ENCODE measurements at regions not wholly inside any gene's neighbourhood (a gene's known extent, or its start where the extent isn't known, plus 50 kb on each side); places are given as distances from the start of the nearest gene placed in this dataset.

DNA sequence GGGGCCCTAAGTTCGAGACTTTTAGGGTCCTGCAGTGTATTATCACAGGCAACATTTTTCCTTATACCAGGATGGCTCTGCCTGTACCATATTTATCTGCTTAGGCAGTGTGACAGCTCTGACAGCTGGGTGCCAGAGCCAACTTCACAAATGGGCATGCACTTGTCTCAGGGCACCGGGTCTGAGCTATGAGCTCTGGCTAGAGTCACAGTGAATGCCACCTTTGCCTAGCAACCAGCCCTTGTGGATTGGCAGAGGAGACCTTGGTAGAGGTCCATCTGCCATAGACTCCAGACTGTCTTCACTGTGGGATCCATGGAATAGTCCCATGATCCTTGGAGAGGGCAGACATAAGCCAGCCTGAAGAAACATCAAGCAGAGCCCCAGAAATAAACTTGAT is 746.6 kb upstream of the TSPY4 start:
- Histone ChIP-seq H3K4me3 (replicated peaks in 1 of 3; ENCODE audit: insufficient read depth in 1 of 3, low read depth in 1 of 3, low read length in 3 of 3) (no peak overlapping the region), H3K9me1 (replicated peaks; ENCODE audit: control insufficient read depth, extremely low read depth, insufficient read depth, low read length) (no peaks in the 10 kb centered on the region), H3K9me3 (replicated peaks; ENCODE audit: control insufficient read depth, insufficient read depth, low read length) (no peaks in the 10 kb centered on the region), H3K9ac (replicated peaks; ENCODE audit: extremely low read depth, insufficient read depth, low read length) (no peak overlapping the region), H3K36me3 (ENCODE audit: control insufficient read depth in 2 of 2, extremely low read depth in 1 of 2, insufficient read depth in 2 of 2, low read length in 2 of 2) (no peaks in the 10 kb centered on the region), H4K20me1 (replicated peaks; ENCODE audit: control insufficient read depth, extremely low read depth, insufficient read depth, low read length) (no peaks in the 10 kb centered on the region), H3K4me1 (ENCODE audit: control insufficient read depth, extremely low read depth, insufficient read depth, low read length) (no peaks in the 10 kb centered on the region), H3K27ac (ENCODE audit: insufficient read depth, low read depth, low read length) (no peak overlapping the region), H2AFZ (ENCODE audit: low read depth, low read length) (no peak overlapping the region), H3K4me2 (ENCODE audit: insufficient read depth, low read length) (no peak overlapping the region), H3K79me2 (ENCODE audit: control insufficient read depth, insufficient read depth, low read length) (no peaks in the 10 kb centered on the region), H3K27me3 (ENCODE audit: control insufficient read depth in 2 of 2, insufficient read depth in 2 of 2, low read length in 2 of 2) (no peaks in the 10 kb centered on the region)
- intact Hi-C loops (cut with micrococcal nuclease) (no loop called here), dilution Hi-C loops (cut with MboI; ENCODE audit: extremely low pct_ligation_motif_present, low sequenced_read_pairs) (no loop called here)
- TF ChIP-seq, protein P1, sequence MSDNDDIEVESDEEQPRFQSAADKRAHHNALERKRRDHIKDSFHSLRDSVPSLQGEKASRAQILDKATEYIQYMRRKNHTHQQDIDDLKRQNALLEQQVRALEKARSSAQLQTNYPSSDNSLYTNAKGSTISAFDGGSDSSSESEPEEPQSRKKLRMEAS (IDR thresholded peaks at IDR 0.05; ENCODE audit: insufficient read depth, insufficient read length) = no peak
- TF ChIP-seq POLR2AphosphoS5 (IDR thresholded peaks at IDR 0.05; ENCODE audit: insufficient read depth, low read depth, low read length) (no peak), EZH2 (IDR thresholded peaks at IDR 0.05; ENCODE audit: borderline replicate concordance, low read depth, low read length, severe bottlenecking) (no peak), JUN (IDR thresholded peaks at IDR 0.05; ENCODE audit: borderline replicate concordance, insufficient read depth, insufficient read length, low read depth) (no peak), FOS (IDR thresholded peaks at IDR 0.05; ENCODE audit: borderline replicate concordance, insufficient read depth, low read length) (no peak), GATA2 (IDR thresholded peaks at IDR 0.05; ENCODE audit: insufficient read depth, insufficient read length, low read depth, low read length) (no peak), MYC (IDR thresholded peaks at IDR 0.05; ENCODE audit: low read depth, low read length) (no peak), POLR2A (IDR thresholded peaks at IDR 0.05; ENCODE audit: low read depth, low read length) (no peak)
- TF ChIP-seq, protein P2, sequence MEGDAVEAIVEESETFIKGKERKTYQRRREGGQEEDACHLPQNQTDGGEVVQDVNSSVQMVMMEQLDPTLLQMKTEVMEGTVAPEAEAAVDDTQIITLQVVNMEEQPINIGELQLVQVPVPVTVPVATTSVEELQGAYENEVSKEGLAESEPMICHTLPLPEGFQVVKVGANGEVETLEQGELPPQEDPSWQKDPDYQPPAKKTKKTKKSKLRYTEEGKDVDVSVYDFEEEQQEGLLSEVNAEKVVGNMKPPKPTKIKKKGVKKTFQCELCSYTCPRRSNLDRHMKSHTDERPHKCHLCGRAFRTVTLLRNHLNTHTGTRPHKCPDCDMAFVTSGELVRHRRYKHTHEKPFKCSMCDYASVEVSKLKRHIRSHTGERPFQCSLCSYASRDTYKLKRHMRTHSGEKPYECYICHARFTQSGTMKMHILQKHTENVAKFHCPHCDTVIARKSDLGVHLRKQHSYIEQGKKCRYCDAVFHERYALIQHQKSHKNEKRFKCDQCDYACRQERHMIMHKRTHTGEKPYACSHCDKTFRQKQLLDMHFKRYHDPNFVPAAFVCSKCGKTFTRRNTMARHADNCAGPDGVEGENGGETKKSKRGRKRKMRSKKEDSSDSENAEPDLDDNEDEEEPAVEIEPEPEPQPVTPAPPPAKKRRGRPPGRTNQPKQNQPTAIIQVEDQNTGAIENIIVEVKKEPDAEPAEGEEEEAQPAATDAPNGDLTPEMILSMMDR (IDR thresholded peaks at IDR 0.05; ENCODE audit: extremely low read depth in 1 of 2, insufficient read depth in 1 of 2, low read depth in 1 of 2, low read length in 2 of 2) = no peak
- ChIA-PET CTCF (no interaction called here), POLR2A (no interaction called here)
- BruUV-seq (replicated peaks) = no TSS peak
- FAIRE-seq (no peak), DNase-seq (ENCODE audit: low read depth, low spot score) (no peak)

All from endothelial cell of umbilical vein (primary cell).